GM18861 (cell line): ENCODE measurements at regions not wholly inside any gene's neighbourhood (a gene's known extent, or its start where the extent isn't known, plus 50 kb on each side); places are given as distances from the start of the nearest gene placed in this dataset.

Source experiments
- ATAC-seq: cut with Tn5 transposase; IDR thresholded peaks from one replicate; pipeline ENCODE4 v1.9.1; 2021; ENCODE audit not compliant: unreplicated experiment

- ATAC-seq = no peak
Observed at GRCh38 chr3:72380711-72381493, 467.3 kb downstream of the SHQ1 start.

GRCh38 chr3:72380193-72380592, 468.1 kb downstream of the SHQ1 start:
- no peak for ATAC-seq

GRCh38 chr3:72379500-72380187, 468.6 kb downstream of the SHQ1 start:
- peak; percentile 38 for ATAC-seq

DNA sequence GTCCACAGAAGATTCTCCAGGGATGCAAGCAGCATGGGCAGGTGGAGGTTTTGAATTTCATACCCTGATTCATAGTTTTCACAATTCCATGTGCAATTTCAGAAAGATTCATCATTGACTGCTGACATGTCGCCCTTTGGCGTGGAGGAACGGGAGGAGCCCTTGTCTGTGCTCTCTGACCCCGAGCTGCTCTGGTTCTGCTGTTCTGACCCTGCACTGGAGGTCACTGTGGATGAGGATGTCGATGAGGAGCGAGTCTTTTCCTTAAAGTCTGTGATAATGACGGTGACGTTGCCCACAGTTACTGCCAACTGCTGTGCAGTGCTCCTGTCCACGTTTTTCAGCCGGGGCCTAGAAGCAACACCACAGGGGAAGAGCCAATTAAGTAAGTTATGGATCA, 470.0 kb downstream of the SHQ1 start:
- no peak for ATAC-seq

DNA sequence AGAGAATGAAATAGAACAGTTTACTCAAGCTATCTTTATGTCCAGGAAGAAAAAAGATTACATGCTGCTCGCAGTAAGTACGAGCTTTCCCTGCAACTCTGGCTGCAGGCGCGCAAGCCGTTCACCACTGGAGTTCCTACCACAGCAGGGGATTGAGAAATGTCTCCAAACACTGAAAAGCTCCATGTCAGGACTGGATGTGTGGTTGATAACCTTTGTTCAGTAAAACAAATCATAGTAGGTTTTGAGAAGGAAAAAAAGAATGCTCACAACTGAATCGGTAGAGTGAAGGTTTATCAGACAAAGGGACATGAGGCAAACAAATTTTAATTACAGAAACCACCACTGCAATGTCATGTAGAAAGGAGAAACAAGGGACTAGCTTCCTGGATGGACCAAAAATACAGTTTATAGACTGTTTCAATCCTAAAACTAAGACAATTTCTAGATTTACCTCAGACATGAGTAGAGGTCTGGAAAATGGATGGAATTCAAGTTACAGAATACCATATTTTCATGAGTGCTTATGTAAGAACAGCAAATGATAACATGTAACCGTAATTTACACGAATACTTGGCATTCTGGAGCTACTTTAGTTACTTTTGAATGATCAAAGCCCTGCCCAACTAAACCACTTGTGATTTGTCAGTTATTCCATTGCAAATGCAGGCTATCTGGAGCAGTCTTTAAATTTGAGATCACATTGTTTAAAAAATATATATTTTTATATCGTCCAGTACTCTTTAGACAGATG, 471.1 kb downstream of the SHQ1 start:
- ATAC-seq = no peak

- ATAC-seq = no peak
Observed at GRCh38 chr3:72375237-72376076, 472.8 kb downstream of the SHQ1 start.

GRCh38 chr3:72373139-72373538, 475.1 kb downstream of the SHQ1 start:
- ATAC-seq = no peak

GRCh38 chr3:72372161-72372560, 476.1 kb downstream of the SHQ1 start:
- no peak for ATAC-seq

- no peak for ATAC-seq
Observed at GRCh38 chr3:72371431-72371830, 476.8 kb downstream of the SHQ1 start.

DNA sequence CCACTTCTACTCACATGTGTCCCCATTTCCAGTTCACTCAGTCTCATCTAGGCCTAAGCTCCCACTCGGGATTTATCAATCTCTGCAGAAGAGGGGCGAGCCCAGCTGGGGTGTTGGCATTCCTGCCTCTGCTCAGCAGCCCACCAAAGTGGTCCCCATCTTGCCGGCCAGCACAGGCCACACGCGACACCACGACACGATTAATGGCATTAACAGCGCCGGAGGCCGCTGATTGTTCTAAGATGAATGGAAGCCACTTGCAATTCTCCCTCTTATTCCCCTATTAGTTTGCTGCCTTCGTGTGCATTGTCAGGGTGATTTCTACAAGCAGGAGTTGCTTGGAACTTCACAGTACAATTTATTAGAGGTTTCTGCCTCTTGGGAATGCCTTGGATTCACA, 477.3 kb downstream of the SHQ1 start:
- no peak for ATAC-seq

DNA sequence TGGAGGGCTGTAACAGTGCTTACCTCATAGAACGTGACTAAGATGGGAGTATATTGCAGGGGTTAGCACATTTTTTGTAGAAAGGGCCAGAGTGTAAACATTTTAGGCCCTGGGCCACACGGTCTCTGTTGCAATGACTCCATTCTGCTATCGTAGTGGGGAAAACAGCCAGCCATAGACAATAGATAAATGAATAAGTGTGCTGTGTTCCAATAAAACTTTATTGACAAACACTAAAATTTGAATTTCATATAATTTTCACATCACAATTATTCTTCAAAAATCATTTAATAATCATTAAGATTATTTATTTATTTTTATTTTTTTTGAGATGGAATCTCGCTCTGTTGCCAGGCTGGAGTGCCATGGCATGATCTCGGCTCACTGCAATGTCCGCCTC, 478.6 kb downstream of the SHQ1 start:
- ATAC-seq = no peak

DNA sequence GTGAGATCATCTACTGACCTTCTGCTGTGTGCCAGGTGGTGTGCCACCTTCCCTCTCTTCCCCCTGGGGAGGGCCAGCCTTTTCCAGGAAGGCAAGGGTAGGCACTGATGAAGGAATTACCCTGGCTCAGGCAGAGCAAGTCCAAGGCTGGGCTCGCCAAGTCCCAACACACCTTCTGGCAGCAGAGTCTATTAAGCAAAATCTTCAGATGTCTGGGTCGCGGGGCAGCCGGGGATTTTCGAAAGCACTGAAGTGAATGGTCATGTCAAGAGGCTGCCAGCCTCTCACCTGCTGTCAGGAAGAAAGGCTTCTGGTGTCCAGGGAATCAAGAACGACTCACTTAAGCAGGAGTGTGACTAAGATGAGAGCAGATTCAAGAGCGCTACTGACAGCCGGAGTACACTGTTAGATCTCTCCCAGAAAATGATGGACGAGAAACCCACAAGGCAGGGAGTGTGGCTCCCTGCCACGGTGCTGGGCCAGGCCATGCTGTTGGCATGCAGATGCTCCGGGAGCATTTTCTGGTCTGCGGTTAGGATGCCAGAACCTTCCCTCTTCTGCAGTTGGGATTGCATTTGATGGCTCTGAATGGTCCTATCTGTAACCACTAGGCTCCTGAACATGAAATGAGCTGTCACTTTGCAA, 479.8 kb downstream of the SHQ1 start:
- no peak for ATAC-seq

DNA sequence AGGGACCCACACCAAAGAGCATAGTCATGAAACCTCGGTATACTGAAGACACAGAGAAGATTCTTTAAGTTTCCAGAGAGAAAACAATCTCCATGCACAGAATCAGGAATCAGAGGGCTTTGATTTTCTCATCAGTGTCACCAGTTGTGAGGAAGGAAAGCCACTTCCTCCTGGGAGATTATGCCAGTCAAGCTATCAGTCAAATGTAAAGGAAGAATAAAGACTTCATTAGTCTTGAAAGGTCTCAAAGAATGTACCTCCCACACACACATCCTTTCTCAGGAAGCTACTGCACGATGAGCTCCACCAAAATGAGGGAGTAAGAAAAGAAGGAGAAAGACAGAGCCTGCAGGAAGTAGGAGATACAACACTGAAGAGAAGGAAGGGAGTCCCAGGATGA, 486.3 kb downstream of the SHQ1 start:
- ATAC-seq = no peak

DNA sequence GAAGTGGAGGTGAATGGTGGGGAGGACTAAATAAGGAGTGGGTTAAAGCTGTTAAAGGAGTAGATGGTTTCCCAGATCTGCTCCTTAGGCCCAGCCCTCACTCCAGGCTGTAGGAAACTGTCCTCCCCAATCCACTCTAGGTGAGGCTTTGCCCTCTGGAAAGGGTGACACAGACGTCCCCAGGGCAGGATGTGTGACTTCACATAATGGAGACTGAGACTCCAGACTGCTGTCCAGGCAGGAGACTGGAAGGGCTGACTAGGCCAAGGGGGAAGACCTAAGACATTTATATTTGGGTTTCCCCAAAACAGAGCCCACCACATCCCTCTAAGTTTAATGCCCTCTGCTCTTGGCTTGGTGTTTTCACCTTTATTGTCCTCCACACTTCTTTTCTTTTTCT, 488.5 kb downstream of the SHQ1 start:
- ATAC-seq = no peak

DNA sequence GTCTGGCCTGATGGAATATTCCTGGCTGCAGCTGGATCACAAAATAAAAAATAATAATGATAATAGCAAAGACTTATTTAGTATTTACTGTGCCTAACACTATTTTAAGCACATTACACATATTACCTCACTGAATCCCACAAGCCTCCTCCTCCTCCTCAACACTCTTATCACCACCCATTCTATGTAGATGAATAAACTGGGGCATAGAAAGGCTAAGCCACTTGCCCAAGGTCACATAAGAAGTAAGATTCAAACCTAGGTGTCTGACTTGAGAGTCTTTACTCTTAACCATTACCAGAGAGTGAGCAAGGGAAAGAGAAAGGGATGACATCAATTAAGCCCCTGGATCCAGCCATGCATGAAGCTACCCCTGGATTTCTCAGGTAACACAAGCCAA, 493.1 kb downstream of the SHQ1 start:
- no peak for ATAC-seq

- ATAC-seq = no peak
Observed at GRCh38 chr3:72354486-72354885, 493.8 kb downstream of the SHQ1 start.

GRCh38 chr3:72353236-72354128, 494.8 kb downstream of the SHQ1 start:
- no peak for ATAC-seq

- no peak for ATAC-seq
Observed at GRCh38 chr3:72352176-72352575, 496.1 kb downstream of the SHQ1 start.

DNA sequence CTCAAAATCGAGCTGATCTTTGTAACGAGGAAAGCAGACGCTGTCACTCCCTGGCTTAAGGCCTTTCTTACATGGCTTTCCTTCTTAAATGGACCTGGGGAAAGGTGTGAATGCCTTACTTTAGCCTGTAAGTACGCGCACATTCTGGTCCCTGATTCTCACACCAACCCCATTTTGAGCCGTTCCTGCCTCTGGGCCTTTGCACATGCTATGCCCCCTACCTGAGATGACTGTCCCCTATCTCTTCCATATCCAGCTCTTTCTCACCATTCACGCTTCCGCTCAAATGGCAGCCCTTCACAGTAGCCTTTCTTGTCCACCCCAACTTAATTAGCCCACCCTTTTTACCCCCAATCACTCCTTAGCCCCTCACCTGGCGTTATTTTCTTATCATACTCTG, 496.7 kb downstream of the SHQ1 start:
- ATAC-seq = no peak
